HEK293 (cell line): ENCODE measurements at regions not wholly inside any gene's neighbourhood (a gene's known extent, or its start where the extent isn't known, plus 50 kb on each side); places are given as distances from the start of the nearest gene placed in this dataset.

Experiments used
- CTCF ChIA-PET: fragments of 350-600 bp; formaldehyde crosslinking; extraction: SDS; loops from one replicate; lab custom pipeline; 2021; ENCODE audit warnings: antibody characterized with exemption; lab: Yijun Ruan, JAX
- POLR2A ChIA-PET: fragments of 300-600 bp; formaldehyde crosslinking; extraction: SDS; loops from one replicate; lab custom pipeline; 2020; ENCODE audit warnings: antibody characterized with exemption, inconsistent platforms; lab: Yijun Ruan, JAX
- H3K27ac ChIP-seq: fragments of 200-500 bp; sonication (Bioruptor generic); 2 replicates; pipeline ENCODE4 v1.5.1; 2014; ENCODE audit warnings: low read depth, low read length, control low read depth, inconsistent platforms; ENCODE audit errors: extremely low read depth
- H3K36me3 ChIP-seq, 2 experiments: fragments of 200-500 bp in 1 of 2; sonication (Bioruptor generic) in 1 of 2; 1 replicate in 1 of 2; 2 replicates in 1 of 2; pipeline ENCODE4 v1.5.1; 2014 to 2017; ENCODE audit warnings: inconsistent platforms in 2 of 2, low read length in 2 of 2; ENCODE audit not compliant: control insufficient read depth in 2 of 2, insufficient read depth in 1 of 2
- H3K4me1 ChIP-seq: fragments of 200-500 bp; sonication (Bioruptor generic); 2 replicates; pipeline ENCODE4 v1.5.1; 2014; ENCODE audit warnings: mild to moderate bottlenecking, low read length, inconsistent platforms; ENCODE audit not compliant: control insufficient read depth, insufficient read depth
- H3K4me3 ChIP-seq: 2 replicates; pipeline ENCODE4 v1.5.1; 2011; ENCODE audit warnings: low read depth, mild to moderate bottlenecking, control low read depth, low read length, moderate library complexity
- H3K9me3 ChIP-seq: fragments of 200-500 bp; sonication (Bioruptor generic); 2 replicates; pipeline ENCODE4 v1.5.1; 2014; ENCODE audit warnings: low read depth, low read length, inconsistent platforms; ENCODE audit not compliant: control insufficient read depth, insufficient read depth
- EGR2 ChIP-seq: fragments of 450-650 bp; formaldehyde crosslinking; IDR thresholded peaks from 2 replicates; pipeline ENCODE4 v1.5.1; 2016; ENCODE audit warnings: low read depth, missing biosample characterization, missing genetic modification characterization
- GFI1B ChIP-seq: fragments of 450-650 bp; formaldehyde crosslinking; IDR thresholded peaks from 2 replicates; pipeline ENCODE4 v1.5.1; 2016; ENCODE audit warnings: missing biosample characterization, missing genetic modification characterization
- GLI4 ChIP-seq: fragments of 450-650 bp; formaldehyde crosslinking; IDR thresholded peaks from 2 replicates; pipeline ENCODE4 v1.5.1; 2016; ENCODE audit warnings: missing biosample characterization, missing genetic modification characterization
- KLF9 ChIP-seq: fragments of 450-650 bp; formaldehyde crosslinking; IDR thresholded peaks from 2 replicates; pipeline ENCODE4 v1.5.1; 2016; ENCODE audit warnings: missing biosample characterization, missing genetic modification characterization, low read depth
- OSR2 ChIP-seq: fragments of 450-650 bp; formaldehyde crosslinking; IDR thresholded peaks from 2 replicates; pipeline ENCODE4 v1.5.1; 2016; ENCODE audit warnings: missing biosample characterization, missing genetic modification characterization
- SCRT1 ChIP-seq: fragments of 450-650 bp; formaldehyde crosslinking; IDR thresholded peaks from 2 replicates; pipeline ENCODE4 v1.5.1; 2016; ENCODE audit warnings: missing biosample characterization, missing genetic modification characterization, borderline replicate concordance
- SCRT2 ChIP-seq: fragments of 450-650 bp; formaldehyde crosslinking; IDR thresholded peaks from 2 replicates; pipeline ENCODE4 v1.5.1; 2016; ENCODE audit warnings: missing biosample characterization, missing genetic modification characterization
- SP2 ChIP-seq: fragments of 450-650 bp; formaldehyde crosslinking; IDR thresholded peaks from 2 replicates; pipeline ENCODE4 v1.5.1; 2016; ENCODE audit warnings: missing biosample characterization, missing genetic modification characterization
- ZNF114 ChIP-seq: fragments of 450-650 bp; formaldehyde crosslinking; IDR thresholded peaks from 2 replicates; pipeline ENCODE4 v1.5.0; 2017; ENCODE audit warnings: missing biosample characterization, missing genetic modification characterization
- ZNF175 ChIP-seq: fragments of 450-650 bp; formaldehyde crosslinking; IDR thresholded peaks from 2 replicates; pipeline ENCODE4 v1.5.1; 2016; ENCODE audit warnings: missing biosample characterization, missing genetic modification characterization
- ZNF19 ChIP-seq: fragments of 450-650 bp; formaldehyde crosslinking; IDR thresholded peaks from 2 replicates; pipeline ENCODE4; 2016; ENCODE audit warnings: missing biosample characterization, missing genetic modification characterization, low read depth
- ZNF335 ChIP-seq: fragments of 450-650 bp; formaldehyde crosslinking; conservative IDR thresholded peaks from 2 replicates; pipeline ENCODE4 v1.5.1; 2016; ENCODE audit warnings: missing biosample characterization, missing genetic modification characterization
- ZNF394 ChIP-seq: fragments of 450-650 bp; formaldehyde crosslinking; IDR thresholded peaks from 2 replicates; pipeline ENCODE4 v1.5.1; 2016; ENCODE audit warnings: missing biosample characterization, missing genetic modification characterization, mild to moderate bottlenecking, moderate library complexity, borderline replicate concordance
- ZNF404 ChIP-seq: fragments of 450-650 bp; formaldehyde crosslinking; IDR thresholded peaks from 2 replicates; pipeline ENCODE4 v1.5.1; 2017; ENCODE audit warnings: missing biosample characterization, missing genetic modification characterization
- ZNF529 ChIP-seq: fragments of 450-650 bp; formaldehyde crosslinking; IDR thresholded peaks from 2 replicates; pipeline ENCODE4 v1.5.1; 2017; ENCODE audit warnings: missing genetic modification characterization, missing biosample characterization; ENCODE audit not compliant: insufficient replicate concordance
- ZNF530 ChIP-seq: fragments of 450-650 bp; formaldehyde crosslinking; IDR thresholded peaks from 2 replicates; pipeline ENCODE4 v1.5.1; 2016; ENCODE audit warnings: low read depth, missing biosample characterization, missing genetic modification characterization
- ZNF558 ChIP-seq: fragments of 450-650 bp; formaldehyde crosslinking; IDR thresholded peaks from 2 replicates; pipeline ENCODE4 v1.5.1; 2016; ENCODE audit warnings: missing biosample characterization, missing genetic modification characterization
- ZNF561 ChIP-seq: fragments of 450-650 bp; IDR thresholded peaks from 2 replicates; pipeline ENCODE4 v1.5.1; 2018; ENCODE audit warnings: missing biosample characterization, missing genetic modification characterization, borderline replicate concordance
- ZNF629 ChIP-seq: fragments of 450-650 bp; formaldehyde crosslinking; IDR thresholded peaks from 2 replicates; pipeline ENCODE4 v1.5.1; 2017; ENCODE audit warnings: missing biosample characterization, missing genetic modification characterization
- ZNF792 ChIP-seq: fragments of 450-650 bp; formaldehyde crosslinking; IDR thresholded peaks from 2 replicates; pipeline ENCODE4 v1.5.1; 2016; ENCODE audit warnings: missing biosample characterization, missing genetic modification characterization
- TF ChIP-seq, protein P1 (sequence below): fragments of 450-650 bp; IDR thresholded peaks from 2 replicates; pipeline ENCODE4 v1.5.1; 2018; ENCODE audit warnings: missing biosample characterization, mild to moderate bottlenecking, missing genetic modification characterization
- TF ChIP-seq, protein P2 (sequence below): fragments of 450-650 bp; formaldehyde crosslinking; IDR thresholded peaks from 2 replicates; pipeline ENCODE4 v1.5.1; 2016; ENCODE audit warnings: missing biosample characterization, missing genetic modification characterization
- TF ChIP-seq, protein P3 (sequence below): fragments of 450-650 bp; formaldehyde crosslinking; IDR thresholded peaks from 2 replicates; pipeline ENCODE4 v1.5.1; 2017; ENCODE audit warnings: missing biosample characterization, missing genetic modification characterization
- TF ChIP-seq, protein P4 (sequence below): fragments of 450-650 bp; formaldehyde crosslinking; IDR thresholded peaks from 2 replicates; pipeline ENCODE4 v1.5.1; 2016; ENCODE audit warnings: missing biosample characterization, missing genetic modification characterization, low read depth
- TF ChIP-seq, protein P5 (sequence below): fragments of 450-650 bp; formaldehyde crosslinking; IDR thresholded peaks from 2 replicates; pipeline ENCODE4 v1.5.1; 2016; ENCODE audit warnings: missing biosample characterization, missing genetic modification characterization
- TF ChIP-seq, protein P6 (sequence below): fragments of 450-650 bp; formaldehyde crosslinking; IDR thresholded peaks from 2 replicates; pipeline ENCODE4 v1.5.1; 2016; ENCODE audit warnings: missing biosample characterization, missing genetic modification characterization

DNA sequence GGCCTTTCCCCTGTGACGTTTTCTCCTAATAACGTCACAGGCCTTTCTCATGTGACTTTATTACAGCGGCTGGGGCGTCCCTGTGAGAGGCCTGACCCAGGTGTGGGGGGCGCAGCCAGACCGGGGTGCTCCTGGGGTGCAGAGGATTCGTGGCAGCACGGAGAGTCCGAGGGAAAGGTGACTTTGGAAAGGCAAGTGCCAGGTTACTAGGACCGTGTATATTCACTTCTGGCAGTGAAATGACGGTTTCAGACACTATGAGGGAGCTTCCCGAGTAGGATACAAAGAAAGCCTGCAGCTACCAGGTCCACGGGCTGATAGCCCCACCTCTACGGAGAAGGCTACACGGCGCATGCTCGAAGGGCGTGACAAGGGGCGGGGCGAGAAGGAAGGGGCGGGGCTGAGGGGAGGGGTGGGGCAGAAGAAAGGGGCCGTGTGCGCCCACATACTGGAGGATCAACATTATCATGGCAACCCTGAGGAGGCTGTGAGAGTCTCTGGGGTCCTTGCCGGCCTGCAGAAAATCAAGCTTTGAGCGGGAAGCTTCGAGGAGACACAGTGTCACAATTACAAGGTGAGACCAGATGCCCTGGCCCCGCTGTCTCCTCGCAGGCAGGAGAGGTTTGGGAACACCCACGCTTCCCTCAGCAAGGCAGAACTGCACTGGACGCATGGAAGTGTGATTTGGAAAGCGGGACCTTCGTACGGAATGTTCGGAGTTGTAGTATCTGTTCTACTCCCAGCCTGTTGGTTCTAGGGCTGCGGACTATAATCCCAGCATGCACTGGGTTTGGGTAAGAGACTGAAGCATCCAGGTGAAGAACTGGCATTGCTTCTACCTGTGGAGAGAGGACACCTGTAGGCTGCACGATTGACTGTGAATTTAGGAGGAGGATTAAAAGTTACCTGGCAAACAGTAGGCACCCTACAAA is 54.4 kb upstream of the ZNF337 start:
- POLR2A ChIA-PET: interaction anchor here (0.6 to 0.9 kb wide), 2 partner anchors 180 to 689 kb away, joined by 3 to 4 read pairs; no protein-coding TSS in a partner anchor
- peak overlapping the region; percentile 53; the same call in 1 of the 2 replicates for H3K27ac ChIP-seq
- TF ChIP-seq, protein P1, sequence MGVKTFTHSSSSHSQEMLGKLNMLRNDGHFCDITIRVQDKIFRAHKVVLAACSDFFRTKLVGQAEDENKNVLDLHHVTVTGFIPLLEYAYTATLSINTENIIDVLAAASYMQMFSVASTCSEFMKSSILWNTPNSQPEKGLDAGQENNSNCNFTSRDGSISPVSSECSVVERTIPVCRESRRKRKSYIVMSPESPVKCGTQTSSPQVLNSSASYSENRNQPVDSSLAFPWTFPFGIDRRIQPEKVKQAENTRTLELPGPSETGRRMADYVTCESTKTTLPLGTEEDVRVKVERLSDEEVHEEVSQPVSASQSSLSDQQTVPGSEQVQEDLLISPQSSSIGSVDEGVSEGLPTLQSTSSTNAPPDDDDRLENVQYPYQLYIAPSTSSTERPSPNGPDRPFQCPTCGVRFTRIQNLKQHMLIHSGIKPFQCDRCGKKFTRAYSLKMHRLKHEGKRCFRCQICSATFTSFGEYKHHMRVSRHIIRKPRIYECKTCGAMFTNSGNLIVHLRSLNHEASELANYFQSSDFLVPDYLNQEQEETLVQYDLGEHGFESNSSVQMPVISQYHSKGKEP (tag by site-specific recombination): no peak
- peak; percentile 87 for TF ChIP-seq SCRT1
- TF ChIP-seq ZNF529: no peak
- TF ChIP-seq, protein P2, sequence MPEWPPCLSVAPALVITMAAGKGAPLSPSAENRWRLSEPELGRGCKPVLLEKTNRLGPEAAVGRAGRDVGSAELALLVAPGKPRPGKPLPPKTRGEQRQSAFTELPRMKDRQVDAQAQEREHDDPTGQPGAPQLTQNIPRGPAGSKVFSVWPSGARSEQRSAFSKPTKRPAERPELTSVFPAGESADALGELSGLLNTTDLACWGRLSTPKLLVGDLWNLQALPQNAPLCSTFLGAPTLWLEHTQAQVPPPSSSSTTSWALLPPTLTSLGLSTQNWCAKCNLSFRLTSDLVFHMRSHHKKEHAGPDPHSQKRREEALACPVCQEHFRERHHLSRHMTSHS (tag by site-specific recombination): no peak
- no peak for TF ChIP-seq ZNF404 (tag by site-specific recombination)
- TF ChIP-seq SCRT2 (tag by site-specific recombination): peak; percentile 88
- TF ChIP-seq ZNF558 (tag by site-specific recombination): no peak
- TF ChIP-seq ZNF561: no peak
- peak; percentile 45; the same call in 1 of the 2 replicates for TF ChIP-seq KLF9 (tag by site-specific recombination)
- no peak for TF ChIP-seq ZNF114 (tag by site-specific recombination)
- TF ChIP-seq SP2 (tag by site-specific recombination): 0 out of 2 replicates have a peak, but pooled peaks have one; percentile 6
- TF ChIP-seq, protein P3, sequence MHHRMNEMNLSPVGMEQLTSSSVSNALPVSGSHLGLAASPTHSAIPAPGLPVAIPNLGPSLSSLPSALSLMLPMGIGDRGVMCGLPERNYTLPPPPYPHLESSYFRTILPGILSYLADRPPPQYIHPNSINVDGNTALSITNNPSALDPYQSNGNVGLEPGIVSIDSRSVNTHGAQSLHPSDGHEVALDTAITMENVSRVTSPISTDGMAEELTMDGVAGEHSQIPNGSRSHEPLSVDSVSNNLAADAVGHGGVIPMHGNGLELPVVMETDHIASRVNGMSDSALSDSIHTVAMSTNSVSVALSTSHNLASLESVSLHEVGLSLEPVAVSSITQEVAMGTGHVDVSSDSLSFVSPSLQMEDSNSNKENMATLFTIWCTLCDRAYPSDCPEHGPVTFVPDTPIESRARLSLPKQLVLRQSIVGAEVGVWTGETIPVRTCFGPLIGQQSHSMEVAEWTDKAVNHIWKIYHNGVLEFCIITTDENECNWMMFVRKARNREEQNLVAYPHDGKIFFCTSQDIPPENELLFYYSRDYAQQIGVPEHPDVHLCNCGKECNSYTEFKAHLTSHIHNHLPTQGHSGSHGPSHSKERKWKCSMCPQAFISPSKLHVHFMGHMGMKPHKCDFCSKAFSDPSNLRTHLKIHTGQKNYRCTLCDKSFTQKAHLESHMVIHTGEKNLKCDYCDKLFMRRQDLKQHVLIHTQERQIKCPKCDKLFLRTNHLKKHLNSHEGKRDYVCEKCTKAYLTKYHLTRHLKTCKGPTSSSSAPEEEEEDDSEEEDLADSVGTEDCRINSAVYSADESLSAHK (tag by site-specific recombination): no peak
- TF ChIP-seq, protein P4, sequence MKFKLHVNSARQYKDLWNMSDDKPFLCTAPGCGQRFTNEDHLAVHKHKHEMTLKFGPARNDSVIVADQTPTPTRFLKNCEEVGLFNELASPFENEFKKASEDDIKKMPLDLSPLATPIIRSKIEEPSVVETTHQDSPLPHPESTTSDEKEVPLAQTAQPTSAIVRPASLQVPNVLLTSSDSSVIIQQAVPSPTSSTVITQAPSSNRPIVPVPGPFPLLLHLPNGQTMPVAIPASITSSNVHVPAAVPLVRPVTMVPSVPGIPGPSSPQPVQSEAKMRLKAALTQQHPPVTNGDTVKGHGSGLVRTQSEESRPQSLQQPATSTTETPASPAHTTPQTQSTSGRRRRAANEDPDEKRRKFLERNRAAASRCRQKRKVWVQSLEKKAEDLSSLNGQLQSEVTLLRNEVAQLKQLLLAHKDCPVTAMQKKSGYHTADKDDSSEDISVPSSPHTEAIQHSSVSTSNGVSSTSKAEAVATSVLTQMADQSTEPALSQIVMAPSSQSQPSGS (tag by site-specific recombination): no peak
- TF ChIP-seq GLI4 (tag by site-specific recombination): no peak
- no peak for TF ChIP-seq GFI1B (tag by site-specific recombination)
- TF ChIP-seq ZNF629: peak; percentile 36; the same call in 1 of the 2 replicates
- TF ChIP-seq, protein P5, sequence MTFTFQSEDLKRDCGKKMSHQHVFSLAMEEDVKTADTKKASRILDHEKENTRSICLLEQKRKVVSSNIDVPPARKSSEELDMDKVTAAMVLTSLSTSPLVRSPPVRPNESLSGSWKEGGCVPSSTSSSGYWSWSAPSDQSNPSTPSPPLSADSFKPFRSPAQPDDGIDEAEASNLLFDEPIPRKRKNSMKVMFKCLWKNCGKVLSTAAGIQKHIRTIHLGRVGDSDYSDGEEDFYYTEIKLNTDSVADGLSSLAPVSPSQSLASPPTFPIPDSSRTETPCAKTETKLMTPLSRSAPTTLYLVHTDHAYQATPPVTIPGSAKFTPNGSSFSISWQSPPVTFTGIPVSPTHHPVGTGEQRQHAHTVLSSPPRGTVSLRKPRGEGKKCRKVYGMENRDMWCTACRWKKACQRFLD (tag by site-specific recombination): no peak
- no peak for TF ChIP-seq ZNF530 (tag by site-specific recombination)
- TF ChIP-seq, protein P6, sequence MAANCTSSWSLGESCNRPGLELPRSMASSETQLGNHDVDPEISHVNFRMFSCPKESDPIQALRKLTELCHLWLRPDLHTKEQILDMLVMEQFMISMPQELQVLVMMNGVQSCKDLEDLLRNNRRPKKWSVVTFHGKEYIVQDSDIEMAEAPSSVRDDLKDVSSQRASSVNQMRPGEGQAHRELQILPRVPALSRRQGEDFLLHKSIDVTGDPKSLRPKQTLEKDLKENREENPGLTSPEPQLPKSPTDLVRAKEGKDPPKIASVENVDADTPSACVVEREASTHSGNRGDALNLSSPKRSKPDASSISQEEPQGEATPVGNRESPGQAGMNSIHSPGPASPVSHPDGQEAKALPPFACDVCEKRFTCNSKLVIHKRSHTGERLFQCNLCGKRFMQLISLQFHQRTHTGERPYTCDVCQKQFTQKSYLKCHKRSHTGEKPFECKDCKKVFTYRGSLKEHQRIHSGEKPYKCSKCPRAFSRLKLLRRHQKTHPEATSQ (tag by site-specific recombination): no peak
- TF ChIP-seq ZNF394 (tag by site-specific recombination): no peak
- TF ChIP-seq ZNF175 (tag by site-specific recombination): no peak
- TF ChIP-seq ZNF792 (tag by site-specific recombination): no peak
- TF ChIP-seq OSR2 (tag by site-specific recombination): no peak
- TF ChIP-seq ZNF335: peak; percentile 82
- no peak for TF ChIP-seq ZNF19
- TF ChIP-seq EGR2: 0 out of 2 replicates have a peak, but pooled peaks have one; percentile 20

More for the DNA sequence above, 54.4 kb upstream of the ZNF337 start:
- no peaks in the 10 kb centered on the region for H3K4me1 ChIP-seq
- H3K9me3 ChIP-seq: no peaks in the 10 kb centered on the region
- CTCF ChIA-PET: no interaction called here
- no peaks in the 10 kb centered on the region for H3K36me3 ChIP-seq
- H3K4me3 ChIP-seq: peak overlapping the region; percentile 54
